NCI-H345 treated with DMSO at 0.1 percent for 48 hours (cell line): ENCODE measurements at regions not wholly inside any gene's neighbourhood (a gene's known extent, or its start where the extent isn't known, plus 50 kb on each side); places are given as distances from the start of the nearest gene placed in this dataset.

Experiments
- DNase-seq: peaks from one replicate; lab custom pipeline; 2025; ENCODE audit not compliant: unreplicated experiment; lab: John Stamatoyannopoulos, UW

- DNase-seq, result no peak
These were observed 266.3 kb downstream of the TPBG start for GRCh38 chr6:82629921-82630320.

DNA sequence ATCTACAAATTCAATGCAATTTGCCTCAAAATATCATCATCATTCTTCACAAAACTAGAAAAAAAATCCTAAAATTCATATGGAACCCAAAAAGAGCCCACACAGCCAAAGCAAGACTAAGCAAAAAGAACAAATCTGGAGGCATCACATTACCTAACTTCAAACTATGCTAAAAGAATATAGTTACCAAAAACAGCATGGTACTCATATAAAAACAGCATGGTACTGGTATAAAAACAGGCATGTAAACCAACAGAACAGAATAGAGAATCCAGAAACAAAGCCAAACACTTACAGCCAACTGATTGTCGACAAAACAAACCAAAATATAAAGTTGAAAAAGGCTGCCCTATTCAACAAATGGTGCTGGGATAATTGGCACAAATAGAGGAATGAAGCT lies 278.1 kb downstream of the TPBG start:
- DNase-seq, result no peak

GRCh38 chr6:82645536-82646230 lies 282.1 kb downstream of the TPBG start:
- DNase-seq, result no peak

GRCh38 chr6:82646231-82646615 lies 282.6 kb downstream of the TPBG start:
- no peak for DNase-seq

- no peak for DNase-seq
These were observed 288.3 kb downstream of the TPBG start for GRCh38 chr6:82651845-82652335.

GRCh38 chr6:82679232-82679631 lies 315.6 kb downstream of the TPBG start:
- DNase-seq, result no peak

DNA sequence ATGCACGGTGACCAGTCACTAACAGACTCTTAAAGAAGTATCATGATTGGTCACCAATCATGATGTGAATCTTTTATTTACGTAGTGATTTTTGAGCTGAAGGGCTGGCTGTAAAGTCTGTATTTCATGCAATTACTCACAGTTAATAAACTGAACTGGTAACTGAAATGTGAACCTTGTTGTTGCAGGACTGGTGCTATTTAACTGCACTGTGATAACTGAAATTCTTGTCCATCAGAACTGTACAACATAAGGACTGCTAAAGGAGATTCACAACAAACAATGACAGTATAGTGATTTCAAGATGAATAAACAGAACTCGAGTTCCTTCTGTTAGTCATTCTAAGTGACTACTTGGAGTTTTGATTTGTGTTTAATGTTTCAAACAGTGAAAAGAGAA lies 316.6 kb downstream of the TPBG start:
- no peak for DNase-seq

GRCh38 chr6:82681119-82681714 lies 317.6 kb downstream of the TPBG start:
- DNase-seq, result no peak

DNA sequence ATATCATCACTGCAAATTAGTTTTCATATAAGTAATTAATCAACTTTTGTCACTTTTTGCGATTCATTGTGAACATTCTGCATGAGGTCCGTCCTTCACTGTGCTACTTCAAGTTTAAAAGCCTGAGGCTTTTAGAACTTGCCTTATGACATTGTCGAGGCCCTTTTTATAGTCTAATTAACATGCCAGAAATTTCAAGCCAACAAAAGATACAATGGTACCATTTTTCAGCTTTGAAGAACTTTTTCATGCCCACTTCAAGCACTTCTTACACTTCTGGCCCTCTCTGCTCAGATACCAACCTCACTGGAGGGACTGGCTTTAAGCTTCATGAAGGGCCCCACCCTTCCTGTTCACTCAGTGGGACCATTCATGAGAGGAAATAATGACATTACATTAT lies 323.1 kb downstream of the TPBG start:
- no peak for DNase-seq

DNA sequence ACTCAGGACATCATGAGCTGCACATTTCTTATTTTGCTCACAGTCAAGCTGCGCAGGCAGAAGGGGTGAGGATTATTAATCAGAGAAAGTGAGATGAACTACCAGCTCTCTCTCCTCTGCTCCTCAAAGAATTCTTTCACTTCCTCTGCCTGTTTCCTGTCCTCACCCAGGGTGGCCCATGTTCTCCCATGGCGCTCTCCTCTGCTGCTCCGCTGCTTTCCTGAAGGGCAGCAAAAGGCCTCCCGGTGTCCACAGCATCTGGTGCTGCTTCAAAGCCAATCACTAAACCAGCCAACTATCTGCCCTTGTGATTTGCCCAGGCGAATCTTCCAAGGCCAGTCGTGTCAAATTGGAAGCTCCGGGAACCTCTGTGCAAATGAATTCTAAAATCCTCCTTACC lies 324.2 kb downstream of the TPBG start:
- DNase-seq, result no peak

DNA sequence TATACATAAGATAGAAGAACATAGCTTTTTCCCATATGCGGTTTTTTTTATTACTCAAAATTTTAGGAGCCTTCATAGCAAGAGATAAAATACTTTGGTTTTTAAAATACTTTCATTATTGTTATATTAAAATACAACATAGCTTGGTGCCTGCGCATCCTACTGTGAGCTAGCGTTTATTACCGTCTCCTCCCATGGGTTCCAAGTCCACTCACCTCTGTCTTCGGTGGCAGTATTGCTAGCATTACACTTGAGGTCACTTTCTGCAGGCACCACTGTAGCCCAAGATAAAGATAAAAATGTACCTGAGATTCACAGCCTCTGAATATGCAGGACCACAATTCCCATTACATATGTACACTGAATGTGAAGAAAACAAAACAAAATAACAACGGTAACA lies 326.7 kb downstream of the TPBG start:
- DNase-seq, result no peak

GRCh38 chr6:82691997-82692396 lies 328.4 kb downstream of the TPBG start:
- DNase-seq, result no peak

GRCh38 chr6:82693094-82693493 lies 329.5 kb downstream of the TPBG start:
- peak; percentile 96 for DNase-seq

DNA sequence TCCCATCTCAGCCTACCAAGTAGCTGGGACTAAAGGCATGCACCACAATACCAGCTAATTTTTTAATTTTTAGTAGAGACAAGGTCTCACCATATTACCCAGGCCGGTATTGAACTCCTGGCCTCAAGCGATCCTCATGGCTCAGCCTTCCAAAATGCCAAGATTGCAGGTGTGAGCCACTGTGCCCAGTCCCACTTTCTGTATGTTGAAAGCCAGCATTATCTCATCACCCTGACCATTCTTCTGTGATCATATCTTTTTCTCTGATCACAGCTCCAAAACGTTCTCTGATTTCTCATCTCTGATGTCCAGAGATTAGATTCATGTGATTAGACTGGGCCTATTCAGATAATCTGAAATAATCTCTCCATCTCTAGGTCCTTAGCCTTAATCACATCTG lies 337.7 kb downstream of the TPBG start:
- no peak for DNase-seq

DNA sequence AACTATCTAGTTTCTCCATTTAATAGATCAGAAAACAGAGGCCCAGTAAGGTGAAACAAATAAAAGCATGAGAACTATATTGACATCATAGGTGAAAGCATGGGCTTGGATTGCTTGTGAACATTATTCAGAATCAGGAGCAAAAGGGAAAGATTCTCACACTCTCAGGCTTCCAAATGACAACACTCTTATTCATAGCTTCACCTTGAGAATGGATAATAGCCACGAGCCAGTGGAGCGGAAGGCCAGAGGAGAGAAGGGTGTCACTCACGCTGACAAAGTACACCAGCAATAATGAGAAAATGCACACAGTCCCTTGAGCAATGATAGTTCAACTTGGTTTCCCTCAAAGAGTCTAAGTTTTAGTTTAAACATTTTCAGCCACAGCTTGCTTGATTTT lies 339.0 kb downstream of the TPBG start:
- no peak for DNase-seq

GRCh38 chr6:82703230-82703629 lies 339.6 kb downstream of the TPBG start:
- no peak for DNase-seq

DNA sequence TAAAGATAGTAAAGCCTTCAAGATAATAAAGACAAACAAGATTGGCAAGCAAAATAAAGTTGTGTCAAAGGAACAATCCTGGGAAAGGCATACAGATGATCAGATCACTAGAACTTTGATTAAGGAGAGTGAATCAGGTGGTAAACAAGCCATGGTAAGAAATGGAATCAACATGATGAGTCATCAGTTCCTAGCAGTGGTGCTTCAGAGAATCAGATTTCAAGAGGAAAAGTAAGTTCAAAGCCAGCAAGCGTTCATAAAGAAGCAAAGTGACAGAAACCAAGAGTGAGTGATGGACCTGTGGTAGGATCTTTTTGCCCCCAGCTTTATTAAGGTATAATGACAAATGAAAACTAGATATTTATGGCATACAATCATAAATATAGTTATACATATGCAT lies 340.4 kb downstream of the TPBG start:
- no peak for DNase-seq

DNA sequence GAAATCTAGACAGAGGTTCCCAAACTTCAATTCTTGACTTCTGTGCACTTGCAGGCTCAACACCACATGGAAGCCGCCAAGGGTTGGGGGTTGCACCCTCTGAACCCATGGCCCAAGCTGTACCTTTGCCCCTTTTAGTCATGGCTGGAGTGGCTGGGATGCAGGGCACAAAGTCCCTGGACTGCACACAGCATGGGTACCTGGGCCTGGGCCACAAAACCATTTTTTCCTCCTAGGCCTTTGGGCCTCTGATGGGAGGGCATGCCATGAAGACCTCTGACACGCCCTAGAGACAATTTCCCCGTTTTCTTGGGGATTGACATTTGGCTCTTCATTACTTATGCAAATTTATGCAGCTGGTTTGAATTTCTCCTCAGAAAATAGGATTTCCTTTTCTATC lies 342.0 kb downstream of the TPBG start:
- no peak for DNase-seq

DNA sequence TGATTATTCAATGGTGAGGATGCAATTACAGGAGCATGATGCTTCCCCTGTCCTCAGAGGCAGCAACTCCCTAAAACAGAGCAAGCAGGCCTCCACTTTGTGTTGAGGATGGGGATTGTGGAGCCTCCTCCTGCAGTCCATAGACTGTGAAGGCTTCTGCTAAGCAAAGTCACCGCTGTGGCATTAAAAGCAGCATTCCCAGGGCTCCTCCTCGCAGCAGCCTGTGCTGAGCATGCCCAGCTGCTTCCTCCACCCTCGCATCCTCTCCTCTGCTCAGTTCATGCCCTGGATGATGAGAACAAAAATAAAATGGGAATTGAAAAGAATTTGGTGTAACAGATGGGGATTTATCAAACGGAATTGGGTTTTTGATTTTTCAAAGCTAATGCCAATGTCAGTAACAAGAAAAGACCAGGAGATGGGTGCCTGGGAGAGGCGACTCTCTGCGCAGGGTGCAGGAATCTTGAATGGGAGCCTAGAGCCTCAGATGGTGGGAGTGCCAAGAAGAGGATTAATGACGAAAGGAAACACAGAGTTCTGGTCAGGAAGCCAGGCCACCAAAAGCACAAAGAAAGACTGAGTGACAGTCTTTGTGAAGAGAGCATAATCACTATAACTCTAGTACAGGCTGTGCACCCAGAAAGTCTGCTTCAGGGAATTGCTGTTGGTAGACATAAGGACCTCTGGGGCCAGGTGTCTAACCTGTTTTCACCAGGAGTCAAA lies 347.6 kb downstream of the TPBG start:
- no peak for DNase-seq

DNA sequence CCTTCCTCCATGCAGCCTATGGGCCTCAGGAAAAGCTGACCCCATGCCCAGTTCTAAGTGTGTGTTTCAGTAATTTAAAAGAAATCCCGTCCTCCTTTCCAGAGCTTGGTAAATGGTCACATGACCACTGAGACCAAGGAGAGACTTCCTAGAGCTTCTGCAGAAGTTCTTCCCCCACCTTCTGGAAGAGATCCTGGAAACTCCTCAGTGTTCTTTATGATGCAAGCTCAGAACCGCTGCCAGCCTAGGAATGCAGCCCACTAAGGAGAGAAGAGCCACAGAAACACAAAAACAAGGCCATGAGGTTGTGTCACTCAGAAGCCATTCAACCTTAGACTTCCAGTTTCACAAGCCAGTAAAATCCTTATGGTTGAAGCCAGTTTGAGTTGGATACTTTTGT lies 348.4 kb downstream of the TPBG start:
- DNase-seq, result no peak

DNA sequence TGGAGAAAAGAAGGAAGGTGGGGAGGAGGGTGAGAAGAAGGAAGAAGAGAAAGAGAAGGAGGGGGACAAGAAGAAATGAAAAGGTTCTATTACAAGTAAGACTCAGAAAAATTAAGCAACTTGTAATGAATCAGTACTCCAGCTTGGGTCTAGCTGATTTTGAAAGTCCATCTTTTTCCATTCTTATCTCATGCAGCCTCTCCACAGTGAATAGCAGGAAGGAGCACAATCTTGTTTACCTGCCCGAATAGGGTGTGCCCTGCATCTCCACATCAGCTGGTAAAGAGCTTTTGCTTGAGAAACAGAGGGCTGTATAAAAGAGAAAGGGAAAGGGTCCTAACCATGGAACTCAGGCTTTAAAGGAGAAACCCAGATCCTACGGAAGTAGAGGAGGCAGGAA lies 348.8 kb downstream of the TPBG start:
- no peak for DNase-seq

GRCh38 chr6:82712826-82713225 lies 349.2 kb downstream of the TPBG start:
- DNase-seq, result peak; percentile 2
